NCI-H82 treated with DMSO at 0.1 percent for 48 hours (cell line): ENCODE measurements at regions not wholly inside any gene's neighbourhood (a gene's known extent, or its start where the extent isn't known, plus 50 kb on each side); places are given as distances from the start of the nearest gene placed in this dataset.

Experiments
- DNase-seq: peaks from one replicate; lab custom pipeline; 2025; ENCODE audit not compliant: unreplicated experiment; lab: John Stamatoyannopoulos, UW

DNA sequence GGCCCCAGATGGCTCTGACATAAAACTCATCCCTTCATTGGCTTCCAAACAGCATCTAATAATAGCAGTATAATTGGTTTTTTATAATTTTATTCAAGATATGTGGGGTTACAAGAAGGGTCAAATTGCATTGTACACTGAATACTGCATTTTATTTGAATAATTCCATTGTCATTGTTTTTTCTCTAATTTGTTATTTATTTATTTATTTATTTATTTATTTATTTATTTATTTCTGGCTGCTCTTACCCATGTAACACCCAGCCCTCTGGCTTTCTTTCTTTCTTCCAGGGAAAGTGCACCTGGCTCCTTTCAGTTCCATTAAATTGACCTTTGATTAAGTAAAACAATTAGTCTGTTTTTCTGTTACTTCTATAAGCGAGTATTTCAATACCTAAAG, 210.1 kb downstream of the CDH9 start:
- no peak for DNase-seq

DNA sequence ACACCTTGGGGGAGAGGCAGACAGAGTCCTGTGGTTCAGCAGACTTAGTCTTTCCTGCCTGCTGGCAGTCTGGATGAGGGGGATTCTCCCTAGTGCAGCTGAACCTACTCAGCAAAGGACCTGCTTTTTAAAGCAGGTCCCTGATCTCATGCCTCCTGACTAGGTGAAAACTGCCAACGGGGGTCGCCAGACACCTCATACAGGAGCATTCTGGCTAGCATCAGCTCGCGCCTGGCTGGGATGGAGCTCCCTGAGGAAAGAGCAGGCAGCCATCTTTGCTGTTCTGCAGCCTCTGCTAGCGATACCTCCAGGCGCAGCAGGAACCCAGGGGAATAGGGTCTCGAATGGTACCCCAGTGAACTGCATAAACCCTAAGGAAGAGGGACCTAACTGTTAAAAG, 225.2 kb downstream of the CDH9 start:
- no peak for DNase-seq

DNA sequence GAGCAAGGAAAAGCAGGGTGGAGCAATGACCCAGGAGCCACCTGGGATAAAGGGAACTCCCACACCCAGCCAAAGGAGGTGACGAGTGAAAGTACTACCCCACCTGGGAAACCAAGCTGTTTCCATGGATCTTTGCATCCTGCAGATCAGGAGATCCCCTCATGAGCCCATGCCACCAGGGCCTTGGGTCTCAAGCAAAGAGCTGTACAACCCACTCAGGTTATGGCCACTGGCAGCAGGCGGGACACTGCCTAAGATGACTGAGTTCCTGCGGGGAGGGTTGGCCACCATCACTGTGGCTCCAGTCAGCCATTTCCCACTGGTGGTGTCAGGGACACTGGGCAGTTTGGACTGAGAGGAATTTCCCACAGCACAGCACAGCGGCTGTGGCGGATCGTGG, 225.7 kb downstream of the CDH9 start:
- no peak for DNase-seq

DNA sequence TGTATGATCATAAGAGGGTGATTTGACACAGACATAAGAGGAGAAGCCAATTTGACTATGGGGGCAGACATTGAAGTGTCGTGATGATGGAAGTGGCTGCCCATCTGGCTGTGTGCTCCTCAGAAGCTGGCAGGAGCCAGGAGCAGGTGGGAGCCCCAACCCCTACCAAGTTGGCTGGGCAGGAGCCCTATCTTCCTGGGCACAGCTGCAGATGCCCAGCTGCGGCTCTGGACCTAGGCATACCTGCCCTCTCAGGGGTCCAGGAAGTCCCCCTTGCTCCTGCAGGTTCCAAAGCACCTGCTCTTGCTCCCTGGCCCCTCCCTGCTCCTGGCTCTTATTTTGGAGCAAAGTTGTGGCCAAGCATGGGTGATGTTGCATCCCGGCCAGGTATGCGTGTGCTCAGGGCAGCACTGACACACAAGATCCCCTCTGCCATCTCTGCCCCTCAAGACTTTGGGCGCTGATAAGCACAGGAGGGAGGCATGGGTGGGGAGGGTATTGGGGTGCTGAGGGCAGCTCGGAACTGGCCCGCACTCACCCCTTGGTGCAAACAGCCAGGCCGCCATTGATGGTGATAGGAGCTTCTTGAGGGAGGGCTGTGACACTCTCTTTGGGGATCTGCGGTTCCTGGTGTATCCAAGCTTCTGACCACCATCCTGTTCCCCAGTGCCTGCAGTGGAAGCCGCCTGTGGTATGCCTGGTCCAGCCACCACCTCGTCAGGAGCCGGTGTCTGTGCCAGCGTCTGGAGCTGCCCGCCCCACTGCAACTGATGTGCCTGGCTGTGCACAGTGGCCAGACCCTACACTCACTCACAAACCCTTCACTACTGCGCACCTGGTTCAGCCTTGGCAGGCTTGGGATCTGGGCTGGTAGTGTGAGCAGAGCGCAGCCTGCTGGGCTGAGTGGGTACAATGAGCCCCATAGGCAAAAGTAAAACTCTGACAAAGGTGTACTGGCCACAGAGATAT, 230.9 kb downstream of the CDH9 start:
- no peak for DNase-seq

DNA sequence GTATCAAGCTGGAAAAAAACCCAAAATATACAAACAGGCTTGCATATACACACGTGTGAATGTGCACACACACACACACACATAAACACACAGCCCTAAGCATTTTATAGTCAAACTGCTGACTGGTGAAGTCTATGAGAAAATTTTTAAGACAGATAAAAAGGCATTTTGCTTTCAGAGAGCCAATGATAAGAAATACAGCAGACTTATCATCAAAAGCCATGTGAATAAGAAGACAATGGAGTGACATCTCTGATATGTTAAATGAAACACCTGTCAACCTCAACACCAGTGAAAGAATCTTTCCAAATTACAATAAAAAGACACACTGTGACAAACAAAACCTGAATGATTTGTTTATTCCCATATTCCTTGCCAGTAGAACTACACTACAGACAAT, 233.3 kb downstream of the CDH9 start:
- DNase-seq, result no peak

DNA sequence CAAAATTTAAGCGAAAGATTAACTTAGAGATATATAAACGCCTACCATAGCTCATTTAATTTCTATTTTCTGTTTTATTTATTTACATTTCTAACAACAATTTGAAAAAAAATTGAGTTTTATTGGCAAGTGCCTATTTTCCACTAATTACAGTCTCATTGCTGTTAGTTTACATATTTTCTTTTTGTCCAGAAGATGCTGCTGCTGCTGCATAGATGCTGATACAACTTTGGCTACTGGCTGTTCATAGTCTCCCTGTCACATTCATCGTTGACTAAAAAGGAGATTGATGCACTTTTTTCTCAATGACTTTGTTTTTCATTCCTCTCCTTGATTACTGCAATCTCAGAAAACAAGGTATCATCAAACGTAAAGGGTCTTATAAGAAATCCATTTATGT, 235.4 kb downstream of the CDH9 start:
- no peak for DNase-seq

DNA sequence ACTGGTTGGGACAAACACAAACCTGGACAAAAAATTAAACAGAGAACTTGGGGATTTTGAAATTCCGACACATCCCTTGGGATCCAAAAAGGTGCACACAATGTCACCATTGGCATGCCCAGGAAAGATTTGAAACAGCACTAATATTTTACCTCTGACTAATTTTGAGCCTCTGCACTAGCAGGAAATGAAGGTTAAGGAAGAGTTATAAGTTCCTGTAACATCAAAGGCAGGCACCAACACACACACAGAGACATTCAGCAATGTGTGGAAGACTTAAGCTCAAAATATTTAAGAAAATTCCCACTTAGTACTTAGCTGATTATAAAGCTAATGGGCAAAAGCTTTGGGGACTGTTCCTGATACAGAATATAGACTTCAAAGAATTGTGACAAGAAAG, 247.0 kb downstream of the CDH9 start:
- DNase-seq, result no peak

DNA sequence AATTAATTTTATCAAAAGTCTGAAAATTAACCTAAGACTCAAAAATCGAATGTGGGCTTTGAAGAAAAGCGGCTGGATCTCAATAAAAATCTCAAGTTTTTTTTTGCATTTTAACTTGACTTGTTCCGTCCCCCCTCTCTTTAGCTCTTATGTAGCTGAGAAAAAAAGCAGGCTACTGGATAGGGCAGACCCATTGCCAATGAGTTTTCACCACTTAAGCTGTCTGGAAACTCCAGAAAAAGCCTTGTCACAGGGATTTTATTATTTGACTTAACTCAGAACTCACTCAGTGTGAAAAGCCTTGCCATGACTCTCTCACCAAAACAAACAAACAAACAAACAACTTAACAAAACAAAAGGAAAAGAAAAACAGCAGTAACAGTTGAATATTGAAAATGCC, 247.4 kb downstream of the CDH9 start:
- no peak for DNase-seq

DNA sequence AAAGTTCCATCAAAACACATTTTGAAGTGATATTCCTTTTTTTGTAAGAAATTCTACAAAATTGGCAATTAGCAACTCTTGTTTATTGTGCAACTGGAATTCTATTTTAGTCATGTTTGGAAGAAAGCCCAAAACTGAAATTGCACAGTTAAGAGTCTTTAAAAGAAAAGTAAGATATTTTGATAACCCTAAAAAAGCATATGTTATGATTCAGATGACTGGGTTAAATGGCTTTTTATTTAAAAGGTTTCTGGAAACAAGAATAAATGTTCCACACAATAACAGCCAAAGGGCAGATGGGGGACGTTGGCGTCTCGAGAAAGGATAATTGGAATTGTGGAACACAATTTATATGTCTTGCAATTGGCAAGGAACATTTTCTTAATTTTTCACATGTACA, 275.2 kb downstream of the CDH9 start:
- no peak for DNase-seq

DNA sequence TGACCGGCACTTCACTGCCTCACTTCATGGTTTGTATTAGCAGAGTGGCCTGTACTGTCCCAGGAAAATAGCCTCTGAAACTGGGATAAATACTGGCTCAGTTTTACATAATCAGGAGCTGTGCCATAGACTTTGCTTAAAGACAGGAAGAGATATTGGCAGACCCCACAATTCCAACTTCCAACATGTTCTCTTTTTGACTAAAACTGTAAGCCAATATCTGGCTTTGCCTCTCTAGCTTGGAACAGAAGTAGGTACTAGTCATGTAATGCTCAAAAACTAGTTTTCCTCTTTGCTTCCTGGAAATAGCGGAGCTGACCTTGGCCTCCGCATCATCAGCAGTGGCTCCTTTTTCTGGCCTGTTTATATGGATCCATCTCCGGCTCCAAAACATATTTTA, 276.9 kb downstream of the CDH9 start:
- DNase-seq, result no peak

DNA sequence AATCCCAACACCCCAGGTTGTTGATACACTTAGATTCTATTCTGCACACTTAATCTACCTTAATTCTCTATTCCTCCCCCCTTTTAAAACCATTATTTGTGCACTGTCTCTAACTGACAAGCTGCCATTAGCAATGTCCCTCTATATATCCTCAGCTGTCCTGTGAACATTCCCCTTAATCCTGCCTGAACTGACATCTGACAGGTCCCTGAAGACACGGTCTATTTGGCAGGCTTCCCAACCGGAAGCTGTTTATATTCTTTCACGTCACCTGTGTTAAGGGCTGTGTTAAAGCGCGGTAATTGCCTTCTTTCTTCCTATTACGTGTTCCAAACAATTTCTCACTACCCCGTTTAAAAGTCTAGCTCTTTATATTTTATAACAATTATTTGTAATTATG, 277.3 kb downstream of the CDH9 start:
- peak; percentile 90 for DNase-seq

DNA sequence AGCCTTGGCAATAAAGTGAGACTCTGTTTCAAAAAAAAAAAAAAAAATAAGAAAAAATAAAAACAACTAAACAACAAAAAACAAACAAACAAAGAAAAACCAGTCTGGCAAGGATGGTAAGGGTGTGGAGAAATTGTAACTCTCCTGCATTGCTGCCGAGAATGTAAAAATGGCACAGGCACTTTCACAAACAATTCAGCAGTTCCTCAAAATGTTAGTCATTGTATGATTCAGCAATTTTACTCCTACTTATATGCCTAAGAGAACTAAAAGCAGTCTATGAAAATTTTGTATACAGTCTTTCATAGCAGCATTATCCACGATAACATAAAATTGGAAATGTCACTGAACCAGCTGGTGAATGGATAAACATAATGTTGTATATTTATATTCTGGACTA, 280.4 kb downstream of the CDH9 start:
- no peak for DNase-seq

DNA sequence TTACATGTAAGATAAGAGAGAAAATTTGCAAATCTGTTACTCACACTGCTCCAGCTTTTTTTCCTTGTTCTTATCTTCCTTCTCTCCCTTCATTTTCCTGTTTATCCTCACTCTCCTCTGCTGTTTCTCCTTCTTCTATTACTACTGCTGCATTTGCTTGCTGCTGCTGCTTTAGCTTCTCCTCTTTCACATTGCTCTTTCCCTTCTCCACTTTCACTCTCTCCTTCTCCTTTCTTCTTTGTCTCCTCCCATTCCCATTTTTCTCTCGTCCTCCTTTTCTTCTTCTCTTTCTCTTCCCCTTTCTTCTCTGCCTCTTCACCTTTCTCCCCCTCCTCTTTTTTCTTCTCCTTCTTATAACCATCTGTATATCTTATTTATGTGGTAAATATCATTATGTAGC, 288.6 kb downstream of the CDH9 start:
- DNase-seq, result no peak

DNA sequence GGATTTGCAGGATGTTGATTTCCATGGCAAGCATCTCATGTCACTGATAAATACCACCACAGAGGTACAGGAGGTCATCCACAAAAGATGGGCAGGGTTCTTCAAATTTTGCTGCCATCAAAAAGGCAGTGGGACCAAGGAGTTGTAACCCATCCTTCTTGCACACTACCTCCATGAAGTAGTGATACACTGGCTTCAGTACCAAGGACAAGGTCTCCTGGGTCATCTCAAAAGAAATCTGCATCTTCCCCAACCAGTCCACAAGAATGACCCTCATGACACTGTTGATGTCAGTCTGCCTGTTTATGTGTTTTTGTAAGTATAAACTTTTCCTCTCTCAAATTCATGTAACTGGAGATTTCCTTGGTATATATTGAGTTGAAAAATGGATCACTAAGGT, 298.2 kb downstream of the CDH9 start:
- no peak for DNase-seq

DNA sequence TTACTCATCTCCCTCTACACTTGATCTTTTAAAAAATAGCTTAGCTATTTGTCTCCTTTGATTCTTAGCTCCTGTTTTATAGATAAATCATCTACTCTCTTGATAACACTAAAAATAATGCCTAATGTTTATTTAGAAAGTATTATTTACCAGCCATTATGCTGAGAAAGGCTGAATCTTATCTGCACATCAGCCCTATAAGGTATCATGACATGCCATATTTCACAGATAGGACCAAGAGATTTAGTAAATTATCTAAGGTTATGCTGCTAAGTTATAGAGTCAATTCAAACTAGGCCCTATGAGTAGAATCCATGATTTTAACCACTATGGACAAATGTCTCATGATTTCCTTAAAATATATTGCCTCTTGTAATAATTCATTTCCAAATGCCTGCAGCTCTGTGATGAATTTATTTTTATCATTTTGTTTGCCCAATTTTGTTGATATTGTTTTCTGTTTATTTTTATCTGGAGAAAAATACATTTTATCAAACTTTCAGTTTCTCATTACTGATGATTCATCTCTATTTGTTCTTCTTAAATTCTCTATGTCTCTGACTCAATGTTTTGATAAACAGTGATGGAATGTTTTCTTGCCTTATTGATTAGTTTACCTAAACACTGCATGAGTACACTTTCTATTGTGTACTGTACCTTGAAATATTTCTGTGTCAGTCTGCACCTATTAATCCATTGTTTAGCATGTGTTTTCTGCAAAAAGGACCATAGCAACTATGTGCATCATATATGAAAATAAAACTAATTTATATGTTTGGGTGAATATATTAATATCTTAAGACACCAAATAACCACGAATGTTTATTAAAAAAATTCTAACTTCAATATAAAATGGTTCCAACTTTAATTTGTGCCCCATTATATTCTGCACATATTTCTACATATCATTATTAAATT, 300.8 kb downstream of the CDH9 start:
- DNase-seq, result no peak

DNA sequence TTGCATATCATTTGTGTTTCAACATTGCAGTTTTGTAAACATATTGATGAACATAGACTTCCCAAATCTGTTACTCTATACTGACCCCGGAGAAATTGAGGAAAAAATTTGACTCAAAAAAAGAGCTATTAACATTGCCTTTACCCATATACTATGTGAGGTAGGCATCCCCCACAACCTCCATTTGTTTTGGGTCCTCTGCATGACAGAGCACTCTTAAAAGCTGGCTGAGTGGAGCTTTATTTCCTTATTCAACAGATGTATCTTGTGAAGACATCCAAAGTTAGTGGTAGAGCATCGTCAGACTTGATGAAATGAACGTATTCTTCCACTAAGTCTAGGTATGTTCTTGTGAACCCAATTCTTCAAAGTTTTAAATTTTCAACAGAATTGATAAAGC, 310.5 kb downstream of the CDH9 start:
- no peak for DNase-seq

DNA sequence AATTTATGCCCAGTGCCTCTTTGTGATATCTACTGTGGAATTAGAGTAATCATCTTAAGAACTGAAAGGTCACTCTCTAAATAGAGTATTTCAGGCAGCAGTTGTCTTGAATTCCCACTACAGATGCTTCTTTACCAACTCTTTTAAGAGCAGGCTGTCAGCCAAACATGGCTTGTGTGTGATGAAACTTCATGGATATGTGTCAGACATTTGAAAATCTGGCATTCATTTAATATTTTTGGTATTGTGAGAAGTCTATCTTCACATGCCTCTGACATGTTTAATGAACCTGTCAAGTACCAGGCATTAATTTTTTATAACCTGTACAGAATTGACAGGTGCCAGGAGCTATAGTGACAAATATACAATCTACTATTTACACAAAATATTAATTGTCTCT, 318.6 kb downstream of the CDH9 start:
- no peak for DNase-seq

DNA sequence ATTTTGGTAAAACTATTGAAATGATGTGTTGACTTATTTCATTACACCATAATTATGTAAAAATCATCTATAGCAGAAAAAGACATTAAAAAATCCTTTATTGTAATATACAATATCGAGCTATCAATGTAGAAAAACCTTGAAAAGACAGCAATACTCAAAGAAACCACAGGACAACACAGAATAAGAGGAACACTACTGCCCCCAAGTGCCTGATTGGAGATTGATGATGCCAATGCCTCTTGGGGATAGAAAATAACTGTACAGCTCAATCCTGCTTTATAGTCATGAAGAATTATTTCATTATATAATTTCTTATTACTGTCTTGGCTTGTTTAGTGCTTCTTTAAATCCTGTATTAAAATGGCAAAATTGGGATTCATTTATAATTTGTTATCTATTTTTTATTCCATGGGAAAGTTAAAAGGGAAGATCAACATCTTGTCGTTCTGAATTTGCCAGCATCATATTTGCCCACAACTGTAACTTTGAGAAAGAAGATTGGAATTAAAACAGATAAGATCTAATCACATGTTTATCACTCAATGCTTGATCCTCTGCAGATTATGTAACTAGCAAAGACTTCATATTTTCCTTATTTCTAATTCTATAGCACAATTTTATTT, 337.5 kb downstream of the CDH9 start:
- peak; percentile 38 for DNase-seq

DNA sequence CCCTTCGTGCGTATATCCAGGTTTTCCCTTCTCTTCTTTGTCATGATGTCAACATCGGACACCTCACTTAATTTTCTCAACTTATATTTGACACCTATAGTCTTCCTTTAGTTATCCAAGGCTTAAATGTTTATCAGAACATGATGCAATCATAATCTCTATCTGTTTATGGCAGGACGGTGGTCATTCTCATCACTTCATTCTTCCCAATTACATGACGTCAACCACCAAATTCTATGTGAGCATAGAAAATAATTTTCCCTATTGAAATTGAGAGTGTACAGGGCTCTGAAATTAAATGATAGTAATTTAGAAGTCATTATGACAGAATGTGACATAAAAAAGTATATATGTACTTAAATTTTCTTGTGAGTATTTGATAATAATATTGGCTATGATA, 345.4 kb downstream of the CDH9 start:
- no peak for DNase-seq

DNA sequence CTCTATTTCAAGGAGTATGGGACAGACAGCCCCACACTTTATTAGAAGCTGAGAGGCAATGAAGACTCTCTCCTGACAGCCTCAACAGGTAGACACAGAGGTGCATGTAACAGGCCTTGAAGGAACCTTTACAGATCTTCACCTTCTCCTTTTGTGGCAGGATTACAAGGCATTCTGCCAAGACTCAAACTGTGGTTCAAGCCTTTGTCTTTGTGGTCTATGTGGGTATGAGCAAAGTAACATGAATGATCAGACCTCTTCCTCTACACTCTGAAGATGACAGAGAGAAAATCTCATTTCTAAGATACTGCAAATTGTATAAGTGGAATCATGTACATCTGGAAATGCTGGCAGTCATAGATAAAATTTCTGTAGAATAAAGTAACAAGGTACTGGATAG, 346.9 kb downstream of the CDH9 start:
- DNase-seq, result no peak

DNA sequence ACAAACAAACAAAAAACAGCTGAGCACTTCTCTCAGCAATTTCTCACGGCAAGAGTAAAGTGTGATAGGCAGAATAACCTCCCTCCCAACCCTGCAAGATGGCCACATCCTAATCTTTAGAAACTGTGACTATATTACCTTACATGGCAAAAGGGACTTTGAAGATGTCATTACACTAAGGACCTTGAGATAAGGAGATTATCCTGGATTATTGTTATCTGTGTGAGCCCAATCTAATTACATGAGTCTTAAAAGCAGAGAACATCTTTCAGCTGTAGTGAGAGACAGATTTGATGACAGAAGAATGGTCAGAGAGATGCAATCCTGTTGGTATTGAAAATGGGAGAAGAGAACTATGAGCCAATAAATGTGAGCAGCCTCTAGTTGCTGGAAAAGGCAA, 347.9 kb downstream of the CDH9 start:
- peak; percentile 87 for DNase-seq

DNA sequence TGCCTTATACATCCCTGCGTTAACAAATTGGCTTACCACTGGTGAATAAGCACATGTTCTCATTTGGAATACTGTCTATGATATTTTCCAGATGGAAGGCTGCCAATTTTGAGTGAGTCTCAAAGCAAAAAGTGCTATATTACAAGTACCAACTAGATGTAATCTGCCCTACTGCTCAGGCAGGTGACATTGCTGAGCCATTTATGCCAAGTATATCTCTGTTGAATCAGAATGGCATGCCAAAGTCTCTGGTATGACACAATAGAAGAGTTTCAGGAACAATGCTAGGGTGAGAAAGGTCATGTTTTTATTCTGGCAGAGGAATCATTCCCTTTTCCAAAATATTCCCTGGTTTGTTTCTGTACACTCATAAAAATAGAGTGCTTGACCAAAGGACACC, 356.5 kb downstream of the CDH9 start:
- DNase-seq, result no peak
